Calu3 (cell line): ENCODE measurements at regions not wholly inside any gene's neighbourhood (a gene's known extent, or its start where the extent isn't known, plus 50 kb on each side); places are given as distances from the start of the nearest gene placed in this dataset.

Source experiments
- BruUV-seq: library from RNA; stranded (reverse); fragments of 400-500 nt; replicated peaks from 2 replicates; lab custom pipeline; 2021; lab: Mats Ljungman, UMichigan
- CTCF ChIA-PET: fragments of 300-600 bp; sonication (Branson Sonifier 250); formaldehyde crosslinking; loops from one replicate; lab custom pipeline; 2022; ENCODE audit warnings: antibody characterized with exemption; lab: Charles Lee
- DNase-seq: peaks from one replicate; pipeline ENCODE4 v3.0.0; 2022
- H3K27ac Mint-ChIP-seq: one replicate; pipeline ENCODE4 v1.8.0; 2022; ENCODE audit warnings: mixed read lengths; ENCODE audit not compliant: unreplicated experiment
- H3K27me3 Mint-ChIP-seq: one replicate; pipeline ENCODE4 v1.8.0; 2022; ENCODE audit warnings: mixed read lengths; ENCODE audit not compliant: unreplicated experiment
- H3K36me3 Mint-ChIP-seq: one replicate; pipeline ENCODE4 v1.8.0; 2022; ENCODE audit warnings: mild to moderate bottlenecking, moderate library complexity, mixed read lengths; ENCODE audit not compliant: insufficient read depth, unreplicated experiment
- H3K4me1 Mint-ChIP-seq: one replicate; pipeline ENCODE4 v1.8.0; 2022; ENCODE audit warnings: mild to moderate bottlenecking, low read depth, mixed read lengths; ENCODE audit not compliant: unreplicated experiment
- H3K4me3 Mint-ChIP-seq: one replicate; pipeline ENCODE4 v1.8.0; 2022; ENCODE audit warnings: mild to moderate bottlenecking, low read depth, moderate library complexity, mixed read lengths; ENCODE audit not compliant: unreplicated experiment
- H3K9me3 Mint-ChIP-seq: one replicate; pipeline ENCODE4 v1.8.0; 2022; ENCODE audit warnings: low read depth, mixed read lengths; ENCODE audit not compliant: unreplicated experiment
- intact Hi-C: fragments of 100-400 bp; cut with micrococcal nuclease; formaldehyde crosslinking; loops from one replicate; pipeline ENCODE4 v1.10.0; 2022; ENCODE audit not compliant: unreplicated experiment
- TF ChIP-seq, protein P1 (sequence below): fragments of 200-600 bp; IDR thresholded peaks from one replicate; pipeline ENCODE4 v1.8.0; 2022; ENCODE audit warnings: antibody characterized with exemption; ENCODE audit not compliant: unreplicated experiment

DNA sequence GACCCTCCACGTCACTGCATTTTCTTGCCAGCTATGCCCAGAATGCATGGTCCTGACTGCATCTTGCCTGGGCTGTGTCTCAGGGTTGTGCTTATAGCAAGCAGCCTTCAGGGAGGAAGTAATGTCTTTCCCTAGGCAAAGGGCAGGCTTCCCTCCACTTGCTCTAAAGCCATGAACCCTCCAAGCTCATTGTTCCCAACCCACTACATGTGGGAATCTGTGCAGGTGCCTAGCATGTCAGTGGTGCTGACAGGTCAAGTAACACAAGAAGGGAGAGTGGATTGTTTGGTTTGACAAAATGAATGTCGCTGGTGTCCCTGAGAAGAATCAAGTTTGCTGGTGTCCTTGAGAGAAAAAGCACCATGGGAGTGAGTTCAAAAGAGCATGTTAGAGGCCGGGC, 53.9 kb upstream of the UCN3 start:
- Mint-ChIP-seq H3K27ac (no peak overlapping the region), H3K4me1 (peaks cover 8% of the 10 kb centered on the region), H3K36me3 (no peaks in the 10 kb centered on the region), H3K27me3 (no peaks in the 10 kb centered on the region), H3K4me3 (no peak overlapping the region), H3K9me3 (no peaks in the 10 kb centered on the region)
- TF ChIP-seq, protein P1, sequence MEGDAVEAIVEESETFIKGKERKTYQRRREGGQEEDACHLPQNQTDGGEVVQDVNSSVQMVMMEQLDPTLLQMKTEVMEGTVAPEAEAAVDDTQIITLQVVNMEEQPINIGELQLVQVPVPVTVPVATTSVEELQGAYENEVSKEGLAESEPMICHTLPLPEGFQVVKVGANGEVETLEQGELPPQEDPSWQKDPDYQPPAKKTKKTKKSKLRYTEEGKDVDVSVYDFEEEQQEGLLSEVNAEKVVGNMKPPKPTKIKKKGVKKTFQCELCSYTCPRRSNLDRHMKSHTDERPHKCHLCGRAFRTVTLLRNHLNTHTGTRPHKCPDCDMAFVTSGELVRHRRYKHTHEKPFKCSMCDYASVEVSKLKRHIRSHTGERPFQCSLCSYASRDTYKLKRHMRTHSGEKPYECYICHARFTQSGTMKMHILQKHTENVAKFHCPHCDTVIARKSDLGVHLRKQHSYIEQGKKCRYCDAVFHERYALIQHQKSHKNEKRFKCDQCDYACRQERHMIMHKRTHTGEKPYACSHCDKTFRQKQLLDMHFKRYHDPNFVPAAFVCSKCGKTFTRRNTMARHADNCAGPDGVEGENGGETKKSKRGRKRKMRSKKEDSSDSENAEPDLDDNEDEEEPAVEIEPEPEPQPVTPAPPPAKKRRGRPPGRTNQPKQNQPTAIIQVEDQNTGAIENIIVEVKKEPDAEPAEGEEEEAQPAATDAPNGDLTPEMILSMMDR = no peak
- CTCF ChIA-PET = no interaction called here
- intact Hi-C loops = no loop called here
- DNase-seq = no peak
- BruUV-seq = no TSS peak

DNA sequence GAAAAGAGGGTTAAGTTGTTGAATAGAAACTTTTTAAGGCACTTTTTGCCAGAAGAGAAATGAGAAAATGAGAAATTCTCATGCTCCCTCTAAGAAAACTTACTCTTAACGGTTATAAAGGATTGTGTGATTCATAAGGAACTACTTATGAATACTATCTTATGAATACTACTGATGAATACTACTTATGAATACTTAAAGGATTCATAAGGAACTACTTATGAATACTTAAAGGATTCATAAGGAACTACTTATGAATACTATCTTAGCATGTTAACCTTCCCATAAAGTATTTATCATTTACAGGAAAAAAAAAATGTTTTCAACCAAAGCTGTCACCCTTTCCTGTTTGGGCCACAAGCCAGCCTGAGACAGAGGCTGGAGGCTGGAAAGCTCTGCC, 53.1 kb upstream of the UCN3 start:
- Mint-ChIP-seq H3K27me3 (no peaks in the 10 kb centered on the region), H3K27ac (no peak overlapping the region), H3K9me3 (no peaks in the 10 kb centered on the region), H3K36me3 (no peaks in the 10 kb centered on the region), H3K4me1 (peaks cover 9% of the 10 kb centered on the region), H3K4me3 (no peak overlapping the region)
- intact Hi-C loops = no loop called here
- CTCF ChIA-PET = no interaction called here
- DNase-seq = no peak
- TF ChIP-seq, protein P1 = no peak
- BruUV-seq = no TSS peak

DNA sequence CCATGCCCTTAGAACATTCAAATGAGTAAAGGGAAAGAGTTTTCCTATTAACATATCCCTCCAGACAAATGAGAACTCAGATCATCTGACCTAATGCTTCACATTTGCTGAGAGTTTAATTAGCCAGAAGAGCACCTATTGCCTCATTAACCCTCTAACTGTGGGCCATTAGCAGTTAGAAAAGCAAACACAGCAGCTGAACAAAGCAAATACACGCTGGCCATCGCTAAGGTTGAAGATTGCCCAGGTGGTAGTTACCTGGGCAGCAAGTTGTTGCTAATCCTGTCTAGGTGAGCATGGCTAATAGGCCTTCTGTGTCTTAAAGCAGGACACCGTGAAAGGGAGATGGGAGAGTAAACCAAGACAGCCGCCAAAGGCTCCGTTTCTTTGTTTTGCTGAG, 49.9 kb upstream of the UCN3 start:
- TF ChIP-seq, protein P1 = no peak
- H3K27me3 Mint-ChIP-seq = no peaks in the 10 kb centered on the region
- no peak overlapping the region for H3K27ac Mint-ChIP-seq
- no peak for DNase-seq
- H3K4me1 Mint-ChIP-seq = peaks cover 18% of the 10 kb centered on the region
- H3K4me3 Mint-ChIP-seq = no peak overlapping the region
- BruUV-seq = no TSS peak
- no peaks in the 10 kb centered on the region for H3K9me3 Mint-ChIP-seq
- intact Hi-C loops = no loop called here
- CTCF ChIA-PET = no interaction called here
- no peaks in the 10 kb centered on the region for H3K36me3 Mint-ChIP-seq
